HG03175 (cell line): ENCODE measurements at regions not wholly inside any gene's neighbourhood (a gene's known extent, or its start where the extent isn't known, plus 50 kb on each side); places are given as distances from the start of the nearest gene placed in this dataset.

Experiments used
- ATAC-seq: cut with Tn5 transposase; IDR thresholded peaks from one replicate; pipeline ENCODE4 v1.9.1; 2021; ENCODE audit warnings: mild to moderate bottlenecking, moderate library complexity; ENCODE audit not compliant: unreplicated experiment

DNA sequence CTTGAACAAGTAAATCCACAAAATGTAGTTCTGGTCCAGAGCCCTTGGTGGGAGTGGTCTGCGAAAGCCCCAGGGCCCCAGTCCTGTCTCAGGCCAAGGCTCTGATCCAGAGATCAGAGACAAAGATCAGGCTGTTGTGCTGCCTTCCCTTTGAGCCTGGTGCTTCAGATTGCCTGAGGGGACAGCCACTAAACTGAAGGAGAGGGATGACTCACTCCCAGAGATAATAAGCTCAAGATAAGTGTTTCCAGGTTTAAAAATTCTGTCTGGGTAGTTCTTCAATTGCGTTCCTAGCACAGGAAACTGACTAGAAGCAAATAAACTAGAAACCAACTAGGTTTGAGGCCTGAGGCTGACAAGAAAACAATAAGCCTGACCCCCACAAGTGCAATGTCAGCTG lies 190.2 kb downstream of the RAMP3 start:
- ATAC-seq = no peak

DNA sequence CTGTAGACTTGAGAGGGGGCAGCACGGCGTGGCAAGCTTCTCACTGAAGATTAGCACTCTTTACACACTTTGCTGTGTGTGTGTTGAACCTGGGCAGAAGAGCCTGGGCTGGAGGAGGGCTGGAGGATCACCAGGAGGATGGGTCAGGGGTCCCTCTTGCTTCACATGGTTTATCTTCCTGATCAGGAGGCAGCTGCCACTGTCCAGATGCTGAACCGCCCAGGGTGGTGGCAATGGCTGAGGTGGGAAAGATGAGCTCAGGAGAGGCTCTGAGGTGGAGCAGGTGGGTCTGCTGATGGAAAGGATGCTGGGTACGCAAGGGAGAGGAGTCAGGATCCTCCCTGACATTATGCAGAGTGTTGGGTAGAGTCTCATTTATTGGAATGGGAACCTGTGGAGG lies 191.5 kb downstream of the RAMP3 start:
- ATAC-seq = no peak

DNA sequence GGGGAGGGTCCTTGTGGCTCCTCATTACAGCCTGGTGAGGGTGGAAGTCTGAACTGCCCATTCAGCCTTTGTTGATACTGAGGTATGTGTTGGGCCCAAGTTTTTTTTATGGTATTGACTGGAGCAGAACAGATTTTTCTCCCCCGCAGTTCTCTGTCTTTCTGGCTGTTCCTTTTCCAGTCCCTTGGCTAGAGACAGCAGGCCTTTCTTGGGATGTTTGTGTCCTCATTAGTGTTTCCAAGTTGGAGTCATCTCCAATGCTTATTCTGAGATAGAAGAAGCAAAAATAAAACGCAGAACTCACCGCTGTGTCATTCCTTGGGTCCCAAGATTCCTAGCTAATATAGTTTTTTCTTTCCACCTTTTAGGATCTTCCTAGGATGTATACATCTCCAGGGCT lies 193.3 kb downstream of the RAMP3 start:
- ATAC-seq = no peak

DNA sequence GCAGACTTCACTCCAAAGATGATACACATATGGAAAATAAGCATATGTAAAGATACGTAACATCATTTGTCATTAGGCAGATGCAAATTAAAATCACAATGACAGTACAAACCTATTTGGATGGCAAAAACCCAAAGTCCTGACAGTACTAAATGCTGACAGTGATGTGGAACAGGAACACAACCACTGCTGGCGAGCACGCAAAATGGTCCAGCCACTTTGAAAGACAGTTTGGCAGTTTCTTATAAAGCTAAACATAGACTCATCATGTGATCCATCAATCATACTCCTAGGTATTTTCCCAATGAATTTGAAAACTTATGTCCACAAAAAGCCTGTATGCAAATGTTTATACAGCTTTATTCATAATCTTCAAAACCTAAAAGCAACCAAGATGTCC lies 200.7 kb downstream of the RAMP3 start:
- no peak for ATAC-seq

DNA sequence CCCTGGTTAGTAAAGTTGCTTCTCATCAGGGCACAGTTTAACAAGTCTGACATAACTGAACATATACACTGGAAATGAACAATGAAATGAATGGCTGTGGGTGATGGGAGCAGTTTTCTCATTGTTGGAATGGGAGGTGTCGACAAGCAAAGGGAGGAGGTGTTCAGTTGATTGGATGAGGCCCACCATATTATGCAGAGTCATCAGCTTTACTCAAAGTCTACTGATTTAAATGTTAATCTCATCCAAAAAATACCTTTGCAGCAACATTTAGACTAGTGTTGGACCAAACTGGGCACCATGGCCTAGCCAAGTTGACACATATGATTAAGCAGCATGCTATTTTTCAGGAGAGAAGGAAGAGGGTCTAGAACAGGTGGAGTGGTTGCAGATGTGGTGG lies 201.7 kb downstream of the RAMP3 start:
- ATAC-seq = no peak

DNA sequence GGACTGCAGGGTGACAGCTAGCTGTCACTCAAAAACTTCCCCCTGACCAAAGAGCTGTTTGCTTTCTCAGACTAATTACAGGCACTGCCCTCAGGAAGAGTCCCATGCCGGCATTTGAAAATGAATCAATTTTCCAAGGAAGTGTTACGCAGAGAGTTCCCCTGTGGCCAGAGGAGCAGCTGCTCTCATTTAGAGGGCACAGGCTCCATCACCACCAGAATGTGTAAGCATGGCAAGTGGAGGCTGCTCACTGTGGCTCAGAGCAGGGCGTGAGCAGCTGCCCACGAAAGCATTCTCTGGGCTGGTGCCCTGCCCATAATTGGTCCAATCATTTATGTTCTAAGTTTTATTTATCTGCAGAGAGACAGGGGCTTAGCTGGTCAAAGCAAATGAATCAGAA lies 202.2 kb downstream of the RAMP3 start:
- ATAC-seq = no peak

DNA sequence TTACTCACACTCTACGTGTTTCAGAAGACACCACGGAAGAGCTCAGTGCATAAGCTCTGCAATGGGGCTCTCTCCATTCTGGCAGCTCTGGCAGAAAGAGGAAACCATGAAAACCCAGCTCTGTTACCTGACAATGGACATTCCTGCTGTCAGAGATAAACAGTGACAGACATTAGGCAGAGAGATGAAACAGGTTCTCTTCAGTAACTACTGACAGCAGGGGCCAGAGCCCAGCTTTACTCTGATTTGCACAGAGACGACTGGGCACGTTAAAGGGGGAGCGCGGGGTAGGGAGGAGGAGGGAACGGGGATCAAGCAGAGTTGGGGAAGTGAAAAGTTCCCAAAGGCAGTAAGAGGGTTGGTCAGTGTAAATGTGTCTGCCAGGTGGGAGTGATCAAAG lies 206.1 kb downstream of the RAMP3 start:
- ATAC-seq = no peak

DNA sequence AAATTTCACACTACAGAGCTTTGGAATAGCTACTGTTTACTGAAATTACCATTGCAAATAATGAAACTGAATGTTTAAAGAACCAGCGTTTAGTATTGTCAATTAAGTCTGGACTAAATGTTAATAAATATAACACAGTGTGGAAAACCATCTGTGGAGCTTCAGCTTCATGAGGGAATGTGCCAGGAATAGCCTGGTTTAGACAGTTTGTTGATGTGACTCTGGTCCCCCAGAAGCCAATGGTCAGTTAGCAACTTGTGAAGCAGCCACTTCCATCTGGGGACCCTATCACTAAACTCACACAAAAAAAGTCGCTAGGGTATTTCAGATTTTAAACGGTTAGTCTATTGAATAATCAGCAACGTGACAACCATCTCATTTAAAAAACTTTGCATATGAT lies 207.8 kb downstream of the RAMP3 start:
- no peak for ATAC-seq

DNA sequence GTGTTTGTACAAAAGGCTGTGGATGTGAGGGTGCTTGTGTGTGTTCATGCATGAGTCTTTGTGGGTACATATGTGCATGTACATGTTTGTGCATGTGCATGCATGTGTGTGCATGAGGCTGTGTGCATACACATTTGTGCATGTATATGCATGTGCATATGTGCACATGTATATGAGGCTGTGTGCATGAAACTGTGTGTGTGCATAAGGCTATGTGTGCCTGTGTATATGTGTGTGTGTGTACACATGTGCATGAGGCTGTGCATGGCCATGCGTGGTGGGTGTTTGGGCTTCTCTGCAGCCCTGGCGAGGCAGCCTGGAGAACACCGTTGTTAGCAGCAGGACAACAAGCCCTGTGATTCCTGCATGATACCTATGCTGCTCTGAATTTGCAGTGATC lies 207.7 kb upstream of the ADCY1 start:
- ATAC-seq = no peak

DNA sequence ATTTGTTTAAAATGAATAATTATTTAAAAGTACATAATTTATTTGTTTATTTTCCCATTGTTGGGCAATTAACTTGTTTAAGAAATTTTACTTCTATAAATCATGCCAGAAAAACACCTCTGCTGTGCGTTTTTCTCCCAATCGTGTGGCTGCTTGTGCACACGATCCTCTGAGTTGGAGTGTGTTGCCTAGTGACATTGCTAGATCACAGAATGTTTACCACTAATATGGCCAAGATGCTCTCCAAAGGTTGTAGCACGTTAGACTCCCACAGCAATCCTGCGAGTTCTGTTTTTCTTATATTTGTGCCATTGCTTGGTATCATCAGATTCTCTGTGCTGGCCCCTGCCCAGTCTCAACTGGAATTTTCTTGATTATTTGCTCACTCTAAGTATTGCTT lies 207.1 kb upstream of the ADCY1 start:
- no peak for ATAC-seq

DNA sequence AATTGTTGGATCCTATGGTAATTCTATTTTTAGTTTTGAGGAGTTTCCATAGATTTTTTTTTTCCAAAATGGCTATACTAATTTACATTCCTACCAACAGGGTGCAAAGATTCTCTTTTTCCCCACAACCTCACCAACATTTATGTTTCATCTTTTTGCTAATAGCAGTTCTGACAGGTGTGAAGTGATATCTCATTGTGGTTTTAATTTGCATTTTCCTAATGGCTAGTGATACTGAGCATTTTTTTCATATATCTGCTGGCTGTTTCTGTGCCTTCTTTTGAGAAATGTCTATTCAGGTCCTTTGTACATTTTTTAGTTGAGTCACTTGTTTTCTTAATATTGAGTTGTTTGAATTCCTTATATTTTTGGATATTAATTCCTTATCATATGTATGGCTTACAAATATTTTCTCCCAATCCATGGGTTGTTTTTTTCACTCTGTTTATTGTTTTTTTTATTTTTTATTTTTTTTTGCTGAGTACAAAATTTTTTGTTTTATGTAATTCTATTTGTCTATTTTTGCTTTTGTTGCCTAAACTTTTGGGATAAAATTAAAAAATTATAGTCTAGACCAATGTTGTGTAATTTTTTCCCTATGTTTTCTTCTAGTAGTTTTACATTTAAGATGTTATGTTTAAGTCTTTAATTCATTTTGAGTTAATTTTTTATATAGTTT lies 205.9 kb upstream of the ADCY1 start:
- no peak for ATAC-seq

DNA sequence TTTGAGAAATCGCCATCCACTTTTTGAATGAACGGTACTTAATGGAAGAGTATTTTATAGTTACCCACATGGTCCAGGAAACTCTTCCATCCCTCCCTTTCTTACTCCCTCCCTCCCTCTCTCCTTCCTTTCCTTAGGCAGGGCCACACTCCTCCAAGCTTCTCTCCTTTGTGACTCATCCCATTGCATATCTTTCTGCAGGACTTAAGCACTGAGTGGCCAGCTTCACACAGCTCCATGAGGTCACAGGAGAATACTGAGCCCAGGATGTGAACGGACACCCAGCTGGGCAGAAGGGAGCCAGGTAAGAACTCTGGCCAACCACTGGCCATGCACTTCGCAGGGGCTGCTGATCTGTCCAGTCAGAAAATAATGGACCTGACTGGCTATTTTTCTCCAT lies 189.7 kb upstream of the ADCY1 start:
- no peak for ATAC-seq

DNA sequence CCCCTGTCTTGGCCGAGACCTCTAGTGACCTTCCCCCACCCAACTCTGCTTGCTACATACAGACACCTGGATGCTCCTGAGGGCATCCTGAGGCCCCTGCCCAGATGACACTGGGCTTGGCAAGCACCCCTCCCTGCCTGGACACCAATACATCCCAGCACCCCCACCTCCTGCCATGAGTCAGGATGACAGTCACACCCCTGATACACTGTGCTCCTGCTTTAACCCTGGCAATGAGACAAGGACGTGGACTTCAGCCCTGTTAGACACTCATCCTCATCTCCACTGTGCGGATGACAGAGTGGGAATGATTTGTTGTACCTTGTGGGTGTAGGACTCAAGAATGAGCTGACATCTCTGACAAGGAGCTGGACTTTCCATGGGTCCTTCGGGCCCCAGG lies 186.3 kb upstream of the ADCY1 start:
- no peak for ATAC-seq

DNA sequence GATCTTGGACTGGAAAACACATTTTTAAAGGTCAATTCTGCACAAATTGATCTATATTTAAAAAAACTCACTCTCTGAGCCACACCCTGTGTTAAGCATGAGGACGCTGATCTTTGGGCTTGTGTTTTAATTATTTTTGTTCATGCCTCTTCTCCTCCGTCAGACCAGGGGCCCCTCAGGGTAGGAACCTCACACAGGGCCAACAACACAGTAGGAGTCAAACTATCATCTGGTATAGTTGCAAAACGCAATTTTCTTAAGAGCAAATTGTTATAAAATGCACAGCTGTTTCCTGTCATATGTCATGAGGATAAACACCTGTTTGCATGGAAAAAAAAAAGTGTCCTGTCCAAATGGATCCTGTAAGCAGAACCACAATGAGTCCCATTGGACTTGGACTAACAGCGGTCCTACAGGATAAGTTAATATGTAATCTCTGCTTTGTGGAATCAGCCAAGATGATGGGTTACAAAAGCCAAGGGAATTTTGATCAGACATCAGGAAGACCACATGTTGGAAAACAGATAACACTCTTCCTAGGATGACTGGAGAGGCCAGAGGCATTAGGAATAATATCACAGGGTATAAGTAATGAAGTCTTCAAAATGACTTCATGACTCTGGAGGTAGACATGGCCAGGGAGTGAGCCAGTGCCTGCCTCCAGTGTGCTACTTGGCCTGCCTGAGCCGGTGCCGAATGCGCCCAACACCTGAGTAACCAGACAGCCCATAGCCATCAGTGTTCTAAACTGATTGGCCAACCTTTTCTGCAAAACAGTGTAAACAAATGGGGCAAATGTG lies 184.9 kb upstream of the ADCY1 start:
- no peak for ATAC-seq

DNA sequence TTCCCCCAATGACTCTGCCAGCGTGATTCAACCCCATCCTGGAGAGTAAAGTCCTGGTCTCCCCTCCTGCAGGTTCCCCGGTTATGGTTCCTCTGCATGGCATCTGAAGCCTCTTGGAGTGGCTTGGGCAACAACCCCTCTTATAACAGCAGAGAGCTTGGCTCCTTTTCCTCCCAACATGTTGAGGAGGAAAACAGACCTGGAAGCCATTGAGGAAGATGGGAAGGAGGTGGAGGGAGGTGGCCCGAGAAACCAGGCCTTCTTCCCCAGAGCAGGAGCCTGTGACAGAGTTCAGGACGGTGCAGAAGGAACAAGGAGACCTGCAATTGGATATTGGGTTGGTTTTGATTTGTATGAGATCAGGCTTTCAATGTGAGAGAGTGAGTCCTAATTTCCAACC lies 184.0 kb upstream of the ADCY1 start:
- no peak for ATAC-seq

DNA sequence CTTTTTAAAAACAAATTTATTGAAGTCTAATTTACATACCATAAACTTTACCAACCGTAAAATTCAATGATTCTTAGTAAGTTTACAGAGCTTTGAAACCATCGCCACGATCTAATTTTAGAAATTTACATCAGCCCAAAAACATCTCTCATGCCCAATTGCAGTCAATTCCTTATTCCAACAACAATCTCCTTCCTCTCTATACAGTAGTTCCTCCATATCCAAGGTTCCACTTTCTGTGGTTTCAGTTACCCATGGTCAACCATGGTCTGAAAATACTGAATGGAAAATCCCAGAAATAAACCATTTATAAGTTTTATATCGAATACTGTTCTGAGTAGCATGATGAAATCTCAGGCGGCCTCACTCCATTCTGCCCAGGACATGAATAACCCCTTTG lies 183.4 kb upstream of the ADCY1 start:
- ATAC-seq = no peak

DNA sequence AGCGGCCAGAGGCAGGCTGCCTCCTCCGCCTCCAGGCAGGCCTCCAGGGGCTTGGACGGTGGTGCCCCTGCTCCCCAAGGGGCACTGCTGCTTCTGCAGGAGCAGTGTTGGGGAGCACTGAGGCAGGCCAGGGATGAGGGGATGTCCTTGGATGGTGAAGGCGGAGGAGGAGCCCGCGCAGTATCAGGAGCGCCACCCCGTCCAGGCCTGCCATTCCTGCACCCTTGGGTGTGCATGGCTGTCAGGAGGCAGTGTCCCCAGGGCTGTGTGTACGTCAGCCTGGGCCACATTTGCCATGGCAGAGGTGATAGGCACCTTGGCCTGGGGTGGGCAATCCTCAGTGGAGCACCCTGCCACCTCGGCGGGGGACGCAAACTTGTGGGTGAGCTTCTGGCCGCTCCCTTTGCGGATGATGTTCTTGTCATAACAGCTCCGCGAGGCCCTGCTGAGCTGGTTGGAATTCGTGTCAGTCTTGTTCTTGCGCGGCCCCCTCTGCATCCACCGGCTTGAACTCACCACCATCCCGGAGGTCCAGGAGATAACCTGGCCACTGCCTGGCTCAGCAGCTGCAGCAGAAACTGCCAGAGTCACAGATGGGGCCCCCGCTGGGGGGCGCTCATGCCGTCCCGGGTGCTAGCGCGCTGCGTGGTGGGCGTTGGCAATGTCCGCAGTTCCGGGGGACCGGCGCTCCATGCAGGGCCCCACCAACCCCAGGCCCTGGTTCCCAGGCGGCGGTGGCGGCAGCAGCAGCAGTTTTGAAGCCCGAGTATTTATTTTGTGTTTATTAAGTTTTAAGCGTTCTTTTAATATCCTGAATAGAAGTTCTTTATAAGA lies 182.3 kb upstream of the ADCY1 start:
- no peak for ATAC-seq

DNA sequence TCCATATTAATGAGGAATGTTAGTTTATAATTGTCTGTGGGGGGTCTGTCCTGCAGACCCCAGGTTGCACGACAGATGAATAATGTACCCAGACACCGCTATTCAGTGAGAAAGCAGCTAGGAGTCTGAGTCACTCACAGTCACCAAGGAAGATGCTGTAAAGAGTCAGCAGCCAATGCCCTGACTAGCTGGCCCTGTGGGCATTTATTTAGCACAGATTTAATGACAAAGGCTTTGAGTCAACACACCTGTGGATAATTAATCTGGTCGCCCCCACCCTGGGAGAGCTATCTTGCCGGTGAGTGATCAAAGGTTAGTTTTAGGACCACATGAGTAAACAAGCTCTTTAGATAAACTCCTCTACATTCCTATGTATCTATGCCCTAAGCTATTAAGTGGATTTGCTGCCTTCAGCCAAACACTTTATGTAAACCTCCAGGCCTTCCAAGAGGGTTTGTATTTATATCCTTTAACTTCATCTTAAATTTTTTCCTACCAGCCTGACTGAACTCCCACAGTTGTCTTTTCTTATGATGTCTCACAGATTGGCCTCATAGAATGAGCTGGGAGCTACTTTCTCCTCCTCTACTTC lies 180.0 kb upstream of the ADCY1 start:
- ATAC-seq = no peak

DNA sequence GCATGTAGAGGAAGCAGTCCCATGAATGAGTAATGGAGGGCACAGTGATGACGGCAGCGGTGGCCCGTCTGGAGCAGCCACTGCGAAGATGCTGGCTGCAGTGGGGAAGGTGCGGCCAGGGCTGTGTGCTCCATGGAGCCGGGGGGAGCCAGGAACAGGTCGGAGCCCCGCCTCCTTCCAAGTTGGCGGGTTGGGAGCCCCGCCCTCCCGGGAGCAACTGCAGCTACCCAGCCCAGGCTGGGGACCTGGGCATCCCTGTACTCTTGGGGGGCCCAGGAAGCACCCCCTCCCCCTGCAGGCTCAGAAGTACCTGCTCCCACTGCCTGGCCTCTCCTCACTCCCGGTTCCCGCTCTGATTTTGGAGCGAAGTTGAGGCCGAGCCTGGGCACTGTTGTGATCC lies 175.1 kb upstream of the ADCY1 start:
- ATAC-seq = no peak

DNA sequence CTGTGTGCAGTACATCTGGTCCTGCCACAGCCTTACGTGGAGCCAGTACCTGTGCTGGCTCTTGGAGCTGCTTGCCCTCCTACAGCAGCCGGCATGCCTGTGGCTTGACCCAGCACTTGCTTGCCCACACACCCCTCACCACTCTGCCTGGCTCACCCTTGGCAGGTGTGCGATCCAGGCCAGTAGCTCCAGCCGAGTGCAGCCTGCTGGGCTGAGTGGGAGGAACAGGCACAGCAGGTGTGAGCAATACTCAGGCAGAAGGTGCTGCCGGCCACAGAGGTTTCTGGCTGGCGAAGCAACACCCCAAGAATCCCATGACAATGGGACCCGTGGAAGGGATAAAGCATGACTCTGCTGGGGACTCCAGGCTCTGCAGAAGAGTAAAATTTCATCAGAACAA lies 173.5 kb upstream of the ADCY1 start:
- no peak for ATAC-seq

DNA sequence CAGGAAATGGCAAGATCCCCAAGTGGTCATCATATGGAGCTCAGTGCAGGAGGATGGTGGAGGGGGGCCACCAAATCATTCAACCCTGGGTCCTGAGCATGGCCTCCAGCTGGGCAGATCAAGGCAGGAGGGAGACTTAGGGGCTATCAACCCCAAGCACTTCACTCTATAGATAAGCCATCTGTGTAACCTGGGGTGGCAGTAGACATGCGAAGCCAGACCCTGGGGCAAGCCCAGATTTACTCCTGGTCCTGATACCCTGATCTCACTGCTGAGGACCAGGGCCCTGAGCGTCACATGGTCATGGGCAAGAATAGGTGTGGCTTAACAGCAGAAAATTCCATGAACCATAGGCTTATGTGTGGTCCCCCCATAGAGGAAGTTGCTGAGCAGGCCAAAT lies 173.0 kb upstream of the ADCY1 start:
- no peak for ATAC-seq

DNA sequence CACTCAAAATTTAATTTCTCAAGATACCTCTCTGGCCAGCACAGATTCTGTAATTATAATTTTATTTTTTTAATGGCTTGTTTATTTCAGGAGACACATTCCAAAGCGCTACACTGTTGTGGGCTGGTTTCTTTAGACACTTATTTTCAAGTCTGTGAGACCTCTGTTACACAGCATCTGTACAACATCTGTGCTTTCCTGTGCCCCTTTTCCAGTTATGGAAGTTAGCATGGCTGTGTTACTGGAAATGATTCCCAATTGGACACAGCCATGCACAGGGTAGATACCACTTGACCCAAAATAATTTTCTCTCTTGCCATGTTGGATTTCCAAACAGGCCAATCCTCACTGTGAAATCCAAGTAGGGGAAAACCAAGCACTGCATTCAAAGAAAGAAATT lies 172.3 kb upstream of the ADCY1 start:
- no peak for ATAC-seq
